SKM-1 treated with dmso at 0.1 percent for 144 hours (cell line): ENCODE measurements at regions not wholly inside any gene's neighbourhood (a gene's known extent, or its start where the extent isn't known, plus 50 kb on each side); places are given as distances from the start of the nearest gene placed in this dataset.

ENCODE experiments used
- DNase-seq: peaks from one replicate; lab custom pipeline; 2025; ENCODE audit not compliant: unreplicated experiment; lab: John Stamatoyannopoulos, UW

- DNase-seq = no peak
Observed at GRCh38 chr9:127553793-127554192, 58.3 kb upstream of the STXBP1 start.

- no peak for DNase-seq
Observed at GRCh38 chr9:127554966-127555839, 56.9 kb upstream of the STXBP1 start.

- peak; percentile 91 for DNase-seq
Observed at GRCh38 chr9:127555840-127556820, 55.9 kb upstream of the STXBP1 start.

GRCh38 chr9:127556871-127557270 is 55.2 kb upstream of the STXBP1 start:
- DNase-seq = no peak

GRCh38 chr9:127557466-127557869 is 54.6 kb upstream of the STXBP1 start:
- DNase-seq = no peak

GRCh38 chr9:127557998-127558546 is 54.0 kb upstream of the STXBP1 start:
- no peak for DNase-seq

- DNase-seq = no peak
Observed at GRCh38 chr9:127558581-127559246, 53.4 kb upstream of the STXBP1 start.

- DNase-seq = no peak
Observed at GRCh38 chr9:127559247-127559680, 52.8 kb upstream of the STXBP1 start.

- peak; percentile 75 for DNase-seq
Observed at GRCh38 chr9:127561491-127562278, 50.4 kb upstream of the STXBP1 start.
